GM12878 (cell line): ENCODE measurements at regions not wholly inside any gene's neighbourhood (a gene's known extent, or its start where the extent isn't known, plus 50 kb on each side); places are given as distances from the start of the nearest gene placed in this dataset.

Experiments
- CTCF ChIP-seq, 3 experiments: IDR thresholded peaks in 2 of 3; conservative IDR thresholded peaks in 1 of 3; 2 replicates each; pipeline ENCODE4 v1.5.1; 2011; ENCODE audit warnings: low read depth in 3 of 3, low read length in 3 of 3, mild to moderate bottlenecking in 3 of 3, control low read depth in 2 of 3, moderate library complexity in 2 of 3, inconsistent platforms in 1 of 3, mixed read lengths in 1 of 3; ENCODE audit not compliant: control insufficient read depth in 2 of 3, insufficient read depth in 1 of 3; ENCODE audit errors: extremely low read depth in 1 of 3
- GABPA ChIP-seq: IDR thresholded peaks from 2 replicates; pipeline ENCODE4 v1.6.1; 2014; ENCODE audit warnings: antibody characterized with exemption, low read depth, mild to moderate bottlenecking, inconsistent platforms
- SMC3 ChIP-seq: IDR thresholded peaks from 2 replicates; pipeline ENCODE4 v1.6.1; 2011; ENCODE audit warnings: low read length, improper control_type of control experiment, borderline replicate concordance

- no peak for TF ChIP-seq CTCF (IDR thresholded peaks at IDR 0.05 in 2 of 3, conservative IDR thresholded peaks at IDR 0.05 in 1 of 3; ENCODE audit: control insufficient read depth in 2 of 3, extremely low read depth in 1 of 3, insufficient read depth in 1 of 3, low read depth in 3 of 3, low read length in 3 of 3)
- no peak for TF ChIP-seq SMC3
- TF ChIP-seq GABPA, result no peak
Observed at GRCh38 chr2:22198381-22199283, 1074.9 kb downstream of the TDRD15 start.
